Prostate gland (tissue), 2 donors: ENCODE measurements at regions not wholly inside any gene's neighbourhood (a gene's known extent, or its start where the extent isn't known, plus 50 kb on each side); places are given as distances from the start of the nearest gene placed in this dataset.

Experiments used
- DNase-seq: peaks from one replicate; pipeline ENCODE4 v3.0.0-alpha.2; 2019; ENCODE audit warnings: low spot score
- H3K27ac ChIP-seq, 2 donors: fragments of 200-600 bp; sonication (generic); 2 replicates each; pipeline ENCODE4 v1.5.1; 2017 to 2019
- H3K27me3 ChIP-seq: fragments of 200-600 bp; sonication (generic); replicated peaks from 2 replicates; pipeline ENCODE4 v1.5.1; 2019; ENCODE audit not compliant: insufficient read depth
- H3K36me3 ChIP-seq, 2 donors: fragments of 200-600 bp; sonication (generic); 1 replicate in 1 of 2; 2 replicates in 1 of 2; pipeline versions ENCODE4 v1.5.1 to v1.8.1; 2017 to 2019
- H3K4me1 ChIP-seq: fragments of 200-600 bp; sonication (generic); replicated peaks from 2 replicates; pipeline ENCODE4 v1.5.1; 2019
- H3K4me3 ChIP-seq, 2 donors: fragments of 200-600 bp; sonication (generic); 2 replicates each; pipeline ENCODE4 v1.5.1; 2017 to 2019
- H3K9me3 ChIP-seq: fragments of 200-600 bp; sonication (generic); 2 replicates; pipeline ENCODE4 v1.5.1; 2017
- CTCF ChIP-seq, 4 experiments: fragments of 200-600 bp in 2 of 4; fragments of 450-650 bp in 2 of 4; sonication (generic) in 2 of 4; IDR thresholded peaks; 1 replicate in 3 of 4; 2 replicates in 1 of 4; pipeline ENCODE4 v1.5.1; 2016 to 2019; ENCODE audit warnings: antibody characterized with exemption in 4 of 4, mild to moderate bottlenecking in 2 of 4, moderate library complexity in 2 of 4
- POLR2A ChIP-seq: fragments of 450-650 bp; IDR thresholded peaks from one replicate; pipeline ENCODE4 v1.6.1; 2016; ENCODE audit warnings: antibody characterized with exemption, mild to moderate bottlenecking
- POLR2AphosphoS5 ChIP-seq: sonication (generic); formaldehyde crosslinking; IDR thresholded peaks from one replicate; pipeline ENCODE4 v1.6.1; 2017; ENCODE audit warnings: antibody characterized with exemption
- whole genome bisulfite sequencing: methylation state at CpG from one replicate; pipeline ENCODE4 v1.1.5; 2018; 5-methylcytosine and 5-hydroxymethylcytosine counted together
- intact Hi-C: fragments of 100-400 bp; cut with DNase I; formaldehyde crosslinking; loops from one replicate; pipeline ENCODE4 v1.14.2; 2022

- DNase-seq: no peak
- WGBS: 60% methylated on average over 1 of the region's 1 CpG
- intact Hi-C loops: no loop called here
- H3K9me3 ChIP-seq: no peaks in the 10 kb centered on the region
- no peak for TF ChIP-seq POLR2AphosphoS5
- no peak for TF ChIP-seq POLR2A
- TF ChIP-seq CTCF (IDR thresholded peaks at IDR 0.05): no peak
- no peaks in the 10 kb centered on the region for H3K27me3 ChIP-seq
- no peaks in the 10 kb centered on the region for H3K36me3 ChIP-seq
- no peaks in the 10 kb centered on the region for H3K4me1 ChIP-seq
- no peak overlapping the region for H3K27ac ChIP-seq
- no peak overlapping the region for H3K4me3 ChIP-seq
Observed at GRCh38 chr5:12385095-12385494, 480.8 kb upstream of the CTNND2 start.

GRCh38 chr5:12384005-12384404 is 479.8 kb upstream of the CTNND2 start:
- 95% methylated on average over 5 of the region's 5 CpGs for WGBS

GRCh38 chr5:12367973-12368372 is 463.7 kb upstream of the CTNND2 start:
- H3K27me3 ChIP-seq: no peaks in the 10 kb centered on the region
- no peaks in the 10 kb centered on the region for H3K9me3 ChIP-seq
- no peak for TF ChIP-seq POLR2AphosphoS5
- TF ChIP-seq POLR2A: no peak
- no peaks in the 10 kb centered on the region for H3K36me3 ChIP-seq
- WGBS: 82% methylated on average over 4 of the region's 4 CpGs
- H3K4me1 ChIP-seq: no peaks in the 10 kb centered on the region
- DNase-seq: no peak
- no peak overlapping the region for H3K4me3 ChIP-seq
- intact Hi-C loops: no loop called here
- H3K27ac ChIP-seq: no peak overlapping the region

More at GRCh38 chr5:12384005-12384404, 479.8 kb upstream of the CTNND2 start:
- Histone ChIP-seq H3K4me1 (no peaks in the 10 kb centered on the region), H3K9me3 (no peaks in the 10 kb centered on the region), H3K36me3 (no peaks in the 10 kb centered on the region), H3K27me3 (no peaks in the 10 kb centered on the region), H3K27ac (no peak overlapping the region), H3K4me3 (no peak overlapping the region)
- DNase-seq: no peak
- no peak for TF ChIP-seq POLR2A
- TF ChIP-seq POLR2AphosphoS5: no peak
- TF ChIP-seq CTCF (IDR thresholded peaks at IDR 0.05): no peak
- intact Hi-C loops: no loop called here

- no peak overlapping the region for H3K4me3 ChIP-seq
- TF ChIP-seq POLR2AphosphoS5 (no peak), POLR2A (no peak), CTCF (IDR thresholded peaks at IDR 0.05) (no peak)
- H3K27ac ChIP-seq: no peak overlapping the region
- 93% methylated on average over 1 of the region's 1 CpG for WGBS
- intact Hi-C loops: no loop called here
- H3K36me3 ChIP-seq: no peaks in the 10 kb centered on the region
- no peaks in the 10 kb centered on the region for H3K4me1 ChIP-seq
- H3K27me3 ChIP-seq: no peaks in the 10 kb centered on the region
- no peaks in the 10 kb centered on the region for H3K9me3 ChIP-seq
- no peak for DNase-seq
Observed at GRCh38 chr5:12360218-12360617, 456.0 kb upstream of the CTNND2 start.

GRCh38 chr5:12358371-12359090 is 454.3 kb upstream of the CTNND2 start:
- WGBS: 49% methylated on average over 6 of the region's 6 CpGs
- no peaks in the 10 kb centered on the region for H3K9me3 ChIP-seq
- H3K4me3 ChIP-seq: no peak overlapping the region
- H3K4me1 ChIP-seq: no peaks in the 10 kb centered on the region
- DNase-seq: no peak
- H3K36me3 ChIP-seq: no peaks in the 10 kb centered on the region
- TF ChIP-seq POLR2AphosphoS5: no peak
- no peak for TF ChIP-seq CTCF (IDR thresholded peaks at IDR 0.05)
- TF ChIP-seq POLR2A: no peak
- H3K27ac ChIP-seq: no peak overlapping the region
- intact Hi-C loops: no loop called here
- no peaks in the 10 kb centered on the region for H3K27me3 ChIP-seq
